GM10248 (cell line): ENCODE measurements at regions not wholly inside any gene's neighbourhood (a gene's known extent, or its start where the extent isn't known, plus 50 kb on each side); places are given as distances from the start of the nearest gene placed in this dataset.

ENCODE experiments used
- CTCF ChIA-PET: fragments of 300-600 bp; sonication (Branson Sonifier 250); formaldehyde crosslinking; extraction: SDS; loops from one replicate; lab custom pipeline; 2021; ENCODE audit warnings: antibody characterized with exemption; lab: Yijun Ruan, JAX
- POLR2A ChIA-PET: fragments of 350-650 bp; sonication (Branson Sonifier 250); formaldehyde crosslinking; extraction: SDS; loops from one replicate; lab custom pipeline; 2020; ENCODE audit warnings: antibody characterized with exemption; lab: Yijun Ruan, JAX
- DNase-seq: peaks from one replicate; pipeline ENCODE4 v3.0.0; 2012; ENCODE audit errors: extremely low spot score
- TF ChIP-seq, protein P1 (sequence below): IDR thresholded peaks from 2 replicates; pipeline ENCODE4 v1.5.1; 2012; ENCODE audit warnings: mild to moderate bottlenecking, low read depth; ENCODE audit errors: extremely low read depth, missing control alignments, control extremely low read depth

DNA sequence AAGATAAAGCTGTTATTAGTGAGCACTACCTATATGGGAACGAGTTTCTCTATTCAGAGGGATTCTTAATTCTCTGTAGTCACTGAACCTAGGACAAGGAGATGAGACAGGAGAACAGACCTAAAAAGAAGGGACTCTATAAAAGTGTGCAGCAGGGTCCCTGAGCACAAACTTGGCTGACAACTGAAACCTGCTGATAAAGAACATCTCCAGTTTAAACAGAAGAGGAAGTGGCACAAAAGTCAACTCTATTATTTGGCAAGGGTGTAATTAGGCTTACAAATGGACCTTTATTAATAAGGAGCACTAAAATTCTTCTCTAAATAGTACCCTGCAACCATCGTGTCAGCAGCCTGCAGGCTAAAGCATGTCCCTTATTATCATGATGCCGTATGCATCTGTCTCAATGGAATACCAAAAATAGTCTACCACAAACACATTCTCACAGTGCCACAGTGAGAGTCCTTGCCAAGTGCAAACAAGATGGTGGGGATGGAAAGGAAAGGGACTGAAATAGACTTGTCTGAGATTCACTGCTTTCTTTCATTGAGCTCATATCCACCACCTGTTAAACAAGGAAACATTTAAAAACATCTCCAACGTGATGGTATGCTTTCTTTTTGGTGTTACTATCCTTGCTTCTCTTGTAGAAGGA is 260.2 kb downstream of the INSIG2 start:
- TF ChIP-seq, protein P1, sequence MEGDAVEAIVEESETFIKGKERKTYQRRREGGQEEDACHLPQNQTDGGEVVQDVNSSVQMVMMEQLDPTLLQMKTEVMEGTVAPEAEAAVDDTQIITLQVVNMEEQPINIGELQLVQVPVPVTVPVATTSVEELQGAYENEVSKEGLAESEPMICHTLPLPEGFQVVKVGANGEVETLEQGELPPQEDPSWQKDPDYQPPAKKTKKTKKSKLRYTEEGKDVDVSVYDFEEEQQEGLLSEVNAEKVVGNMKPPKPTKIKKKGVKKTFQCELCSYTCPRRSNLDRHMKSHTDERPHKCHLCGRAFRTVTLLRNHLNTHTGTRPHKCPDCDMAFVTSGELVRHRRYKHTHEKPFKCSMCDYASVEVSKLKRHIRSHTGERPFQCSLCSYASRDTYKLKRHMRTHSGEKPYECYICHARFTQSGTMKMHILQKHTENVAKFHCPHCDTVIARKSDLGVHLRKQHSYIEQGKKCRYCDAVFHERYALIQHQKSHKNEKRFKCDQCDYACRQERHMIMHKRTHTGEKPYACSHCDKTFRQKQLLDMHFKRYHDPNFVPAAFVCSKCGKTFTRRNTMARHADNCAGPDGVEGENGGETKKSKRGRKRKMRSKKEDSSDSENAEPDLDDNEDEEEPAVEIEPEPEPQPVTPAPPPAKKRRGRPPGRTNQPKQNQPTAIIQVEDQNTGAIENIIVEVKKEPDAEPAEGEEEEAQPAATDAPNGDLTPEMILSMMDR, result no peak

GRCh38 chr2:118345465-118345864 is 257.2 kb downstream of the INSIG2 start:
- ChIA-PET POLR2A (no interaction called here), CTCF (interaction anchor here (1.0 kb wide), 1 partner anchor 10 kb away, joined by 4 read pairs; no protein-coding TSS in a partner anchor)
- DNase-seq, result no peak
- TF ChIP-seq, protein P1, result no peak

More for the DNA sequence above, 260.2 kb downstream of the INSIG2 start:
- no peak for DNase-seq
- POLR2A ChIA-PET, result no interaction called here
- CTCF ChIA-PET, result no interaction called here

DNA sequence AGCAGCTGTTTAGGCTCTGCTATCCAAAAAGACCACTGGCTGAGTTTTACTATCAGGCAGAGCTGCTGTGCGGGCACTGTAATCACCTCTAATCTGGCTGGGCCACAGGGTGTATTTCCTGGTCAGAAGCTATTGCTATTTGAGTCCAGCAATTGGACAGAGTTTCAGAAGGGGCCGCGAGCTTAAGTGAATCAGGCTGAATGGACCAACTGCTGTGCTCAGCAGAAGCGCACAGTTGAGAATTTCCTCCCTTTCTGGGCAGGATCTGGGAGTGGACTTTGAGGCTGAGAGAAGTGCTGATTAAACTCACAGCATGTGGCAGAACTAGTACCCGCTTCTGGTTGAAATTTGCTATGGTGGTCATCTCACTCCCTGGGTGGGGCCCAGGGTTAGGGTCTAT is 251.8 kb downstream of the INSIG2 start:
- TF ChIP-seq, protein P1, result no peak
- no peak for DNase-seq
- POLR2A ChIA-PET, result no interaction called here
- CTCF ChIA-PET, result no interaction called here

GRCh38 chr2:118339386-118339785 is 251.1 kb downstream of the INSIG2 start:
- DNase-seq, result no peak
- POLR2A ChIA-PET, result no interaction called here
- CTCF ChIA-PET, result no interaction called here
- TF ChIP-seq, protein P1, result no peak

DNA sequence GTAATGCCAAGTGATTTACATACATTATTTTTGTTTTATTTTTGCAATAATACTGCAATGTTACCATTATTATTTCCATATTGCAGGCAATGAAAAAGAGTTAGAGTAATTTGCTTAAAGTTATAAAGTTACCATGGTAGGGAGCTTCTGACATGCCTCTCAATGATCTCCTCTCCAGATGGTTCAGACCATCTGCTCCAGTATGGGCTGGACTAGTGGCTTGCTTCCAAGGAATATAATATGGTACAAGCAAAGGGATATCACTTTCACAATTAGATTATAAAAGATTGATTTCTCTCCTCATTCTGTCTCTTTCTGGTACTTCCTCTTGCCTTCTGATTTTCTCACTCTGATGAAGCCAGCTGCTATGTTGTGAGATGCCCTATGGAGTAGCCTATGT is 245.4 kb downstream of the INSIG2 start:
- POLR2A ChIA-PET, result no interaction called here
- CTCF ChIA-PET, result no interaction called here

GRCh38 chr2:118325321-118325955 is 237.2 kb downstream of the INSIG2 start:
- ChIA-PET CTCF (no interaction called here), POLR2A (no interaction called here)
- DNase-seq, result no peak
- TF ChIP-seq, protein P1, result no peak

More for the DNA sequence above, 245.4 kb downstream of the INSIG2 start:
- no peak for DNase-seq
- TF ChIP-seq, protein P1, result no peak
